ENCODE measurements at regions not wholly inside any gene's neighbourhood (a gene's known extent, or its start where the extent isn't known, plus 50 kb on each side); places are given as distances from the start of the nearest gene placed in this dataset.
"Not testable (repeated sequence)": the region's sequence is repeated elsewhere in the genome, so short reads cannot be mapped to it uniquely, and the experiment has no call there.

GRCh38 chrX:142299406-142299805 lies 94.3 kb upstream of the MAGEC2 start:
- CTCF ChIA-PET: no interaction called here
- no peaks in the 10 kb centered on the region for H3K36me3 ChIP-seq (ENCODE audit: control insufficient read depth, insufficient read depth, low read length)
- no peak overlapping the region for H3K4me3 ChIP-seq (ENCODE audit: low read depth, low read length)
- no peak for DNase-seq (ENCODE audit: low read depth)
- no peaks in the 10 kb centered on the region for H3K27me3 ChIP-seq (ENCODE audit: control insufficient read depth, insufficient read depth, low read length)
- POLR2A ChIA-PET: no interaction called here
- TF ChIP-seq CTCF (IDR thresholded peaks at IDR 0.05; ENCODE audit: insufficient read depth, low read depth, low read length): no peak

GRCh38 chrX:142296421-142296820 lies 91.3 kb upstream of the MAGEC2 start:
- Histone ChIP-seq H3K36me3 (ENCODE audit: control insufficient read depth, insufficient read depth, low read length) (no peaks in the 10 kb centered on the region), H3K4me3 (ENCODE audit: low read depth, low read length) (no peak overlapping the region), H3K27me3 (ENCODE audit: control insufficient read depth, insufficient read depth, low read length) (no peaks in the 10 kb centered on the region)
- DNase-seq (ENCODE audit: low read depth): no peak
- POLR2A ChIA-PET: no interaction called here
- TF ChIP-seq CTCF (IDR thresholded peaks at IDR 0.05; ENCODE audit: insufficient read depth, low read depth, low read length): no peak
- CTCF ChIA-PET: no interaction called here

- POLR2A ChIA-PET: no interaction called here
These were observed 90.1 kb upstream of the MAGEC2 start for GRCh38 chrX:142295190-142295589.

GRCh38 chrX:142270166-142270565 lies 65.1 kb upstream of the MAGEC2 start:
- H3K27me3 ChIP-seq (ENCODE audit: control insufficient read depth, insufficient read depth, low read length); H3K36me3 ChIP-seq (ENCODE audit: control insufficient read depth, insufficient read depth, low read length); DNase-seq (ENCODE audit: low read depth); CTCF ChIA-PET; POLR2A ChIA-PET; H3K4me3 ChIP-seq (ENCODE audit: low read depth, low read length): not testable (repeated sequence)

More at GRCh38 chrX:142295190-142295589, 90.1 kb upstream of the MAGEC2 start:
- DNase-seq (ENCODE audit: low read depth): no peak
- H3K36me3 ChIP-seq (ENCODE audit: control insufficient read depth, insufficient read depth, low read length): no peaks in the 10 kb centered on the region
- no peaks in the 10 kb centered on the region for H3K27me3 ChIP-seq (ENCODE audit: control insufficient read depth, insufficient read depth, low read length)
- H3K4me3 ChIP-seq (ENCODE audit: low read depth, low read length): no peak overlapping the region
- CTCF ChIA-PET: no interaction called here
- TF ChIP-seq CTCF (IDR thresholded peaks at IDR 0.05; ENCODE audit: insufficient read depth, low read depth, low read length): no peak

GRCh38 chrX:142266417-142266816 lies 61.3 kb upstream of the MAGEC2 start:
- TF ChIP-seq CTCF (IDR thresholded peaks at IDR 0.05; ENCODE audit: insufficient read depth, low read depth, low read length): no peak
- no peak overlapping the region for H3K4me3 ChIP-seq (ENCODE audit: low read depth, low read length)
- no peaks in the 10 kb centered on the region for H3K27me3 ChIP-seq (ENCODE audit: control insufficient read depth, insufficient read depth, low read length)
- no peaks in the 10 kb centered on the region for H3K36me3 ChIP-seq (ENCODE audit: control insufficient read depth, insufficient read depth, low read length)
- POLR2A ChIA-PET: no interaction called here
- CTCF ChIA-PET: no interaction called here
- no peak for DNase-seq (ENCODE audit: low read depth)

GRCh38 chrX:142265549-142265948 lies 60.5 kb upstream of the MAGEC2 start:
- H3K27me3 ChIP-seq (ENCODE audit: control insufficient read depth, insufficient read depth, low read length); POLR2A ChIA-PET; DNase-seq (ENCODE audit: low read depth); CTCF ChIA-PET; H3K4me3 ChIP-seq (ENCODE audit: low read depth, low read length); H3K36me3 ChIP-seq (ENCODE audit: control insufficient read depth, insufficient read depth, low read length): not testable (repeated sequence)

Data from BJ (cell line).